Stimulated activated CD8-positive, alpha-beta memory T cell treated with anti-CD3 and anti-CD28 coated beads, Interleukin-7, amount 100 ng/mL, for 4 hours (primary cell): ENCODE measurements at regions not wholly inside any gene's neighbourhood (a gene's known extent, or its start where the extent isn't known, plus 50 kb on each side); places are given as distances from the start of the nearest gene placed in this dataset.

ENCODE experiments used
- DNase-seq, 2 donors: peaks; one replicate each; pipeline ENCODE4 v3.0.0-alpha.2; 2020; ENCODE audit warnings: low read depth in 2 of 2

DNA sequence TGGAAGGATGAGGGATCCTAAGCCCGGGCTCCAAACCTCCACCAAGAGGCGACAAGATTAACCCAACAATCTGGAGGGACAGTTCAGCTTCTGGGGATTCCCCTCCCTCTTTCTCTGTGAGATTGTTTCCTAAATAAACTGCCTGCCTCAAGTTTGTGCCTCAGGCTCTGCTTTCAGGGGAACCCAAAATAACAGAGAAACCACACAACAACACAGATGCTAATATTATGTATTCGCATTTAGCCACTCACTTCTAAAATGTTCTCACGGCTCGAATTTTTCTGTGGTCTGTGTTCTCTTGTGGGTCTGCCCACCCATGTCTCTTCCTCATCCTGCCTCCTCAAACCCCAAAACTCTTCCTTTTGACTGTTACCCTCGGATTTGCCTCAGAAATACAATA lies 1381.1 kb upstream of the SLC10A2 start:
- DNase-seq = no peak

DNA sequence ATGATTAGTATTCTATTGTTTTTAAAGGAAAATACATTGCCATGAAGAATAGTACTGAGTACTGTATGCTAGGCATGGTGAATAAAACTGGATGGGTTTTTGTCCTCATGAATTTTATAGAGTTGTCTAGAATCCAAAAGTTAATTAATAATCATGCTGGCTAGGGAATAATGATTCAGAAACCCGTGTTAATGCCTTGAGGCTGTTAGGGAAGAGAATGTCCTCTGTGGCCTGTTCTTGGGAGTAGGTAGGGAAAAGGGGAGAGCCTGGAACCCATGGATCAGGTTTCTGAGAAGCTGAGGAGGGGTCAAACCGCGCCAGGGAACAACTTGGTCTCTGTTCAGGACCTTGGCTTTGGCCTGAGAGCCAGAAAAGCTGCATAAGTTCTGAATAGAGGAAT lies 1376.3 kb upstream of the SLC10A2 start:
- DNase-seq = no peak

DNA sequence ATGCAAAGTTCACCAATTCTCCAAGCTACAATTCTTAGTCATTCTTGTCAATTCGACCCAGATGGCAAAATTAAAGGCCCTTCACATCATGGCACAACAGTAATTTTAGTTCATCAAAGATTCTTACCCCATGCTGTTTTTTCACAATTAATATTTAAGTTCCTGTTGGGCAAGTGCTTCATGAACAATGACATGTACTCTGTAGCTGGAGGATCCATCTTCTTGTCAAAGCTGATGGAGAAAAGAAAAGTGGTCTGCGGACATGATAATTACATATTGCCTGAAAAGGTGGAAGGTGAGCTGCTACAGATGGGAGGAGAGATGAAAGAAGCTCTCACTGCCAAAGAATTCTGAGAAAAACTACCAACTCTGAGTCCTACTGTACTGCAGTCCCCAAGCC lies 1370.3 kb upstream of the SLC10A2 start:
- DNase-seq = no peak

DNA sequence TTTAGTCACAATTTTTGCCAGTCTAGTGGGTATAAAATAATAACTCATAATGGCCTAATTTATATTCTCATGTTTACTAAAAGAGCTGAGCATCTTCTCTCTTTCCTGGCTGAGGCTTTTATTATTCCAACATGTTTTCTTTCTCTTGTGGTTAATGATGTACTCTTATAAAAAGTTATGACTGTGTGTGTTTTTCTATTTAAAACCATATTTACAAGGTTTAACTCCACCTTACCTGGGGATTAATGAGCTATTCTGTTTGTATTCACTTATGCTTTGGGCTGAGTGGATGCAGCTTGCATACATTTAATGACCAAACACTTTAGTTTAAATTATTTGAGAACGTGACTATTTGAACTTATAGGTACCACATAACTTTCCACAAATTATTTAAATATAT lies 1365.7 kb upstream of the SLC10A2 start:
- no peak for DNase-seq

DNA sequence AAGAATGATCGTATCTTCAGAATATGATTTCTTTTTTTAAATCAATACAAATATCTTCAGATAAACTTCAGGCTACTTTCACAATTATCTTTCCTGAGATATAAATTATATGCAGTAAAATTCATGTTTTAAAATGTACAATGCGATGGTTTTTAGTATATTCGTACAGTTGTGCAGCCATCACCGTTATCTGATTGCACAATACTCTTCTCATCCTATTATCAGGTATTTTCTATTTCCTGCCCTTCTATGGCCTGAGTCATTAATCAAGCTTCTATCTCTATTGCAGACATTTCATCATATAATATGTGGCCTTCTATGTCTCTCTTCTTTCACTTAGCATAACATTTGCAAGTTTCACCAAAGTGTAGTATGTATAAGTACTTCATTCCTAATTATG lies 1360.2 kb upstream of the SLC10A2 start:
- DNase-seq = no peak

DNA sequence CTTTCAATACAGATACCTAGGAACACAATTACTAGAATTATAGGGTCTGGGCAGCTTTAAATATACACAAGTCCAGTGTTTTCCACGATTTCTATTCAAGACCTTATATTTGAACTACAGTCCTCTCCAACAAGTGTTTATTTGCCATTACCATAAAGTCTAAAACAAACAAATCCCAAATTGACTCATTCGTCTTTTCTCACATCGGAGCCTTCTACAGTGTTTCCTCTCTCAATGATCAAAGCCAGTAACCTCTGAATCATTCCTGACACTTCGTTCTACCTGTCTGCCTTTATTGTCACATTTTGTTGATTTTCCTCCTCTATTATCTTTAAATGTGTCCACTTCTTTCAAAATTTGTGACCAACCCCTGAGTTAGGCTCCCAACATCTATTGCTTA lies 1356.5 kb upstream of the SLC10A2 start:
- no peak for DNase-seq

DNA sequence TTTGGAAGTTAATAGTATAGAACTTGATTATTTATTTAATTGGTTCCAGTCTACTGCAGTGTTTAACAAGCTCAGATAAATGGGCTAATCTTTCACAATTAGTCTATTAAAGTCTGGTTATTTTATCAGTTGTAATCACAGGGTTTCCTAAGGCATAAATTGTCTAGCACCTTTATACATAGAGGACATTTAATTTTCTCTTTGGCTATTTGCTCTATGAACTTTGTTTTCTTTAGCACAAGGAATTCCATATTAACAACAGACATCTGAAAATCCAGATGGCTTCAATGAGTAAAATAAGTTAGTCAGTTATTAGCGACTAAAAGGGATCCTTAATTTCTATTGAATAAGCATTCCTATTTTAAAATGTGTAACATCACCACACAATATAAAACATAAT lies 1350.8 kb upstream of the SLC10A2 start:
- no peak for DNase-seq

DNA sequence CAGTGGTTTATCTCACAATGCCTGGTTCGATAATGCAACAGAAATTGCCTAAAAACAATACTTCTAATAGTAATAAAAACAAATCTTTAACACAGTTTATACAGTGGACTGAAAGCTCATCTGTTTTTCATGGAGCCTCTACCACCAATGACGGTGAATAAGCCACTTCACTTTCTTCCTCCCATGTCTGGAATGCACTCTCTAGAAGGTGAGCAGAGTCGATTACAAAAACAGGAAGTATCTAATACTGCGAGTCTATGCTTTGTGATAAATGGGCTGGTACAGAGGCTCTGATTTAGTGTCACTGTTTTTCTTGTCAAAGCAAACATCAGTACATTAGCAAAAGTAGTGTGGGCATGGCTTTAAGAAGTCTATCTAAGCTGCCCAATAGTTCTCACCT lies 1348.6 kb upstream of the SLC10A2 start:
- DNase-seq = no peak

DNA sequence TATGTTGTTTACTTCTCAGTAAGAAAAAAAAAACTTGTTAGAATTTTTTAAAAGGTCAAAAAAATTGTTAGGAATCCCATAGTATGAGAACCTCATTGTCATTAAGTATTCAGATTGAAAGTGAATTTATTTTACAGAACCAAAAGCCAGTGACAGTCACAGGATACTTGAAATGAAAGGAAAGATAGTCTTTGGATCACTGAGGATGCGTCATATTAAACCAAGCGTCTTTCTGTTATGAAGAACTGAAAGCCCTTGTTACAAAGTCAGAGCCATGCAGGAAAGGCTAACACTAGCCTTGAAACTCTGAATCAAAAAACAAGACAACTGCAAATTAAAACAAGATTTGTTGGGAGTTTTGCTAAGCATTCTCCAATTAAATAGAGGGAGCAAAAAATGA lies 1348.0 kb upstream of the SLC10A2 start:
- DNase-seq = no peak

DNA sequence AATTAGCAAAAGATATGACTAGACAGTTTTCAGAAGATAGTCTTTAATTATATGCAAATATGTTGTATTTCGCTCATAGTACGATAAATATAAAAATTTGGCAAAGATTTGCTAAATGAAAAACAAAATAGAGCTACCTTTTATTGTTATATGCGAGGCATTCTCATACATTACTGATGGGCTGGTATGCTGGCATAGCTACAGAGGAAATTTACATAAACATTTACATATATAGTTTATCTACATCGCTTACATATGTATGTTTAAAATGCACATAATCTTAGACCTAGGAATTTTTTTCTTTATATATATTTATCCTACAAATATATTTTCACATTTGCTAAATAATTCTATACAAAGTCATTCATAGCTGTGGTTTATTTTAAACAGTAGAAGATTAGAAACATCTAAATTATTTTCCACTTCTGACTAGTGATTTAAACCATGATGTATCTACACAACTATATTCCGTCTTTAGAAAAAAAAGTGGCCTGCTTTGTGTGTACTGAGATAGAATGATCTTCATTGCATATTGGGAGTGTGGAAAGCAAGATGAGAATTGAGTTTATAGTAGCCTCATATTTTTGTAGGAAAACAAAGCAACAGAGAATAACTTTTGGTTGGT lies 1345.0 kb upstream of the SLC10A2 start:
- no peak for DNase-seq

DNA sequence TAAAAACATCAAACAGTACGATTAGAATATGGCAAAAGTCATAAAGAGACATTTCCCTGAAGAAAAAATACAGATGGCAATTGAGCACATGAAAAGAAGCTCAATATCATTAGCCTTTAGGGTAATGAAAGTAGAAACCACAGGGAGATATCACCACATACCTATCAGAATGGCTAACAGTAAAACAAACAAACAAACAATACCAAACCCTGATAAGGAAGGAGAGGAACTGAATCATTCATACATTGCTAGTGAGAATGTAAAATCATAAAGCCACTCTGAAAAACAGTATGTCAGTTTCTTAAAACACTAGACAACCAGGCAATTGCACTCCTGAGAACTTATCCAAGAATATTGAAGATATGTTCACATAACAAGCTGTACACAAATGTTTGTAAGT lies 1342.5 kb upstream of the SLC10A2 start:
- DNase-seq = no peak

DNA sequence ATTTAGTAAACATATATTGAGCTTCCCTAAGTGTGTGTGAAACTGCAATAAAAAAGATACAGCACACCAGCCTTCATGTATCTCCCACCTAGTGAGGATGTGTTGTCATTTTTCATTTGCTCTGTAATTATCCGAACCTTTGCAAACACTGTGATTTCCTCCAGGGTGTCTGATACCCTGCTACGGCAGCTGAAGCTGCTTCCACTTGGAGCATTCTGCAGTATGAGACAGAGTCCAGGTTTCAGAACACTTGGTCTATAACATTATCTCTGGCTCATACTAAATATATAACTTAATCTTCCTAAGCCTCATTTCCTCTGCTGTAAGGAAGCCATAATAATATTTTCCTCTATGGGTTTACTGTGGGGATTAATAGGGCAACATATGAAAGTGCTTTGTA lies 1338.1 kb upstream of the SLC10A2 start:
- DNase-seq = no peak

DNA sequence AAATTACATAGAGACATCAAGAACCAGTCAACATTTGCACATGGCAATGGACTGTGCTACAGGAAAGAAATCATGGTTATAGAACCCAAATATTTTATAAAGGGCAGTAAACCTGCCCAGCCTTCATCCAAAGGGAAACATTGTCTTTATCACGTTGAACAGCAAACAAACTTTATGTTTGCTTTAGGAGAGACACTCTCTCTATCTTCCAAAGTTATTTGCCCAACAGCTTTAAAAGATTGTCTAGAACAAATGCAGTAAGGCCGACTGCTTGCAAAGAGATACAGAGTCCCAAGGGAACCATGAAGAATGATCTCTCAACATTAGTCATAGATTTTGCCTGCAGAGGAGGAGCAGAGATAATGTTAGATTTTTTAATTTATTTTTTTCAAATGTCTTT lies 1323.5 kb upstream of the SLC10A2 start:
- no peak for DNase-seq

DNA sequence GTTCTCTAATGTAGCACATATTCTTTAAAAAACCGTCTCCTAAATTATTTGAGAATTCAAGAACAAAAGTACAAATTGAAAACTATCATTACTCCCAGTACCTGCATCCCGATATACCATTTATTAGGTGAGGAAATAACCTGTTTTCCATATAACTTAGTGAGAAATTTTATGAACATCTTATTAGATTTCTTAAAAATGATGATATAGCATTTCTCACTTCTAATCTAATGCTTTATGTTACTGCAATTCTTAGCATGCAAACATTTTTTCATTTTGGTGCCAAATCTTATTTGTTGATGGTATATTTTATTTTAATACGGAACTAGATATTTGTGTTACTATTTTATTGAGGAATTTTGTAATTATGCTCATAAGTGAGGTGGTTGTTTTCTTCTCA lies 1321.3 kb upstream of the SLC10A2 start:
- no peak for DNase-seq

DNA sequence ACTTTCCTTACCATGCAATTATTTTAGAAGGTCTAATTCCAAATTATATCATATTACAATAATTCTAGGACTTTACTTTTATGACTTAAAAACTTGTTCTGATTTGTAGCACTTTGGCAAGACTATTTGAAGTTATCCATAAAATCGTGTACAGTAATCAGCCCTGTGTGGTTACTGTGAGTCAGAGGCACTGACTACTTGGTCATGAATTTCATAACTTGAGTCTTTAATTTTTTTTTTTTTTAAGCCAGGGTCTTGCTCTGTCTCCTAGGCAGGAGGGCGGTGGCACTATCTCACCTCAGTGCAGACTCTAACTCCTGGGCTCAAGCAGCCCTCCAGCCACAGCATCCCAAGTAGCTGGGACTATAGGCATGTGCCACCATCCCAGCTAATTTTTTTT lies 1319.2 kb upstream of the SLC10A2 start:
- DNase-seq = no peak

DNA sequence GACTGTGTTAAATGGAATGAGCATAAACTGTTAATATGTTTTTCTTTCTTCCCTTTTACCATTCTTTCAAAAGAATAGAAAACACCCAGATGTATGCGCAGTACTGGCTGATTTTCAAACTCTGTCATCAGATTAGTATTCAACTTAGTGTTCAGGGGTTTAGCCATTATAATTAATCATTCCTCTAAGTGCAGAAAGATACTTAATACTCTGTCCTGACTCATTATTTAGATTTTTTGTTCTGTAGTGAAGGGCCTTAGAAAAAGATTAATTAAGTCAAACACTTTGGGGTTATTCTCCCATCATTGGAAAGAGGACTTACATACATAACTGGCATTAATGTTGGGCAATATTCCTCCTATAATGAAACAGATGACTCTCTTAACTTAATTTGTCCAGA lies 1316.7 kb upstream of the SLC10A2 start:
- DNase-seq = no peak

DNA sequence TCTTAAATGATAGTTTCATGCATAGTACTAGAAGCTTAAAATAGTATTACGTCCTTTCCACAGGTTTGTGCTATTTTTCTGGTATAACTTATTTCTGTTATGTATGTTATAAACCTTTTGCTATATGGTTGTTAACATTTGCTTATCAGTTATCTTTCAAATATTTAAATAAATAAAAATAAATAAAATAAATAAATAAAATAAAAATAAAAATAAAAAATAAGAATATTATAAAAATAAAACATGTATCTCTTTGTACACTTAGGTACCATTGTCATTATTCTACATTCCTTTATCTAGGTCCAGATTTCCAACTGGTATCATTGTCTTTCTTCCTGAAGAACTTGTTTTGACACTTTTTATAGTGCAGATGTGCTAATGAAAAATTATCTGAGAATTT lies 1310.4 kb upstream of the SLC10A2 start:
- DNase-seq = no peak

DNA sequence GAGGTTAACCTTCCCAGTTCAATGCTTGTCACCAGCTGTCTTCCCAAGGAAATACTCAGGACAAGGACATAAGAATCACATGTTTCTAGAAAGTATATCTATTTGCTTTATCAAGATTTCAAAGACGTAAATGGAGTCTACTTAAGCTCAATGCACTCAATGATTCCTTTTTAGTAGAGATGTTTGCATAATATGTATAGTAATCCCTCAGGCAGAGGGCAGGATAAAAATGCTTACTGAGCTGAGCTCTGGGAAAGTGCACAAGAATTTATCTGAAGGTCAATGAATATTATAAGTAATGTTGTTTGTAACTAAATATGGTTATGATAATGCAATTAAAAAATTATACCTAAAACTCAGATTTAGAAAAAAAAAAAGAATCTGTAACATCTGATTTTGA lies 1309.4 kb upstream of the SLC10A2 start:
- DNase-seq = no peak

DNA sequence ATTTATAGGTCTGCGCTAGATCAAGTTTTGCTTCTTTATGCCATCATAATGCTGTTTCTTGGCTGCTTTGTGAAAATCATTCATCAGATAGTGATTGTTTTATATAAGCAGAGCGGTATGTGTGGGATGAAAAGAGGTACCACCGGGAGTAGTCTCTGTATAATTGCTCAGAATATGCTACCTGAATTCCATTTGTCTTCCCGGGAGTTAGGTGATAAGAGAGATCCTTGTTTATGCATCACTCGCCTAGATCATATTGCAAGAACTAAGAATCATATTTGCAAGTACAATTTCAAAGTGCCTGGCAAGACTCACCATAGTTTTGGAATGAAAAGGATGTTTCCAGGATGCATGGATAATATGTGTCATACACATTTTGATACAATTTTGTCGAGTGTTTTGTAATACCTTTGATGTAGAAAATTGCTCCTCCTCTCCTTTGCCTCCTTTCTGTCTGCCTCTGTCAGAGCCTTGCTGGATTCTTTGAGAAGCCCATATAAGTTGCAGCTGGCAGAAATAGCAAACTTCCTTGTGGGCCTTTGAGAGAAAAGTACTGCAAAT lies 1306.0 kb upstream of the SLC10A2 start:
- DNase-seq = no peak

DNA sequence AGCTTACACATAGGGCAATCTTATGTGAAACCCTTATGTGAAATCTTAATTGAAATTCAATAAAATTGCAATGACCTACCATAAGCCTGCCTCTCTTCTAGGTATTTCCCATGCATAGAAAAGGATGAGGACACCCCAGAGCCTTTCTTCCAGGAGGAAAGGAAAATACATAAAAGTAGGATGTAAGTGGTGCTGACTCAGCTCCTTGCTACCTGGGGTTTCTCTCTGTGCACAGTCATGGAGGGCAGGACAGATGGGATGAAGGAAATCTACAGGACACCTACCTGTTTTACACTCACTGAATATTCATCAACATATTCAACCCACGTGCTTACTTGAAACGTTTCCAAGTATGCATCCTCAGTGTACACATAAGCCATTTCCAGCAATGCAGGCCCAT lies 1299.2 kb upstream of the SLC10A2 start:
- DNase-seq = no peak

DNA sequence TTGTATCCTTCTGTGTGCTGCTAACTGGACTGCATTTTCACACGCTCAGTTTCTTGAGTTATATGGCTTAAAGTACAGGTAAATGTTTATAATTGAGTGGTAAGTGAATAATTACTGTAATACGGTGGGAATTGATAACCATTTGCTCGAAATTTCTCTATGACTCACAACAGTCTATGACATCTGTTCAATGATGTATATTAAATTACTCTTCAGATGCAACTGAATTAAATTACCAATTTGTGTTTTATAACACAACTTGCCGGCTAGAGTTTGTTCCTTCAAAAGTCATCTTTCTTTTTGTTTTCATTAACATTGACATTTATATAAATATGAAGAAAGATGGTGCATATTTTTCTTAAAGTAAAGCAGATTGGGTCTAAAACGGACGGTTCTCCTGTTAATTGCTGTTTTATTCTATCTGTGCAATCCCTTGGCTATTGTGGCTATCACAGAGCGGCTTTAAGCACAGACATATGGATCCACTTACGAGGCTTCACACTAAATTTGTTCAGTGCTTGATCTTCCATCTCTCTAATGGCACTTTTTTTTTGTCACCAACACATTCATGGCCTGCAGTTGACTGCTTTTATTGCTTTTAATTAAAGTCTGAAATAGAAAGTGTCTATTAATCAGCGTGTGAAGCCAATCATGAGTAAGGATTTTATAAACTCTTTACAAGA lies 1291.6 kb upstream of the SLC10A2 start:
- DNase-seq = no peak

DNA sequence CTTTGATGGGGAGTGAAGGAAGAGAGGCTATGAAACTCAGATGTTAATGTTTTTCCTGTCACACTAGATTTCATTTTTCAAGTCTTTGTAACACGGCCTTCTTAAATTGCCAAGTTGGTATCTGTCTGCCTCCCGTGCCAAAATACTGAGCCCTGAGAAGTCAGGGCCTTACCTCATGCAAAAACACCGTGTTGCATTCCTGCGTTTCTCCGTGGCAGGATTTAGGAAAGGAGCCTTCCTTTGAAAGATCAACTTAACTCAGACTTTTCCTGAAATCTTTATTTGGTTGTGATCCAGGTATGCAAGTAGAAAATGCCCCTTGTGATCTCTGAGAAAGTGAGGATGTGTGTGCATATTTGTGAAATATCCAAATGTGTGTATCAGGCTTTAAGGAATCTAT lies 1291.0 kb upstream of the SLC10A2 start:
- no peak for DNase-seq

DNA sequence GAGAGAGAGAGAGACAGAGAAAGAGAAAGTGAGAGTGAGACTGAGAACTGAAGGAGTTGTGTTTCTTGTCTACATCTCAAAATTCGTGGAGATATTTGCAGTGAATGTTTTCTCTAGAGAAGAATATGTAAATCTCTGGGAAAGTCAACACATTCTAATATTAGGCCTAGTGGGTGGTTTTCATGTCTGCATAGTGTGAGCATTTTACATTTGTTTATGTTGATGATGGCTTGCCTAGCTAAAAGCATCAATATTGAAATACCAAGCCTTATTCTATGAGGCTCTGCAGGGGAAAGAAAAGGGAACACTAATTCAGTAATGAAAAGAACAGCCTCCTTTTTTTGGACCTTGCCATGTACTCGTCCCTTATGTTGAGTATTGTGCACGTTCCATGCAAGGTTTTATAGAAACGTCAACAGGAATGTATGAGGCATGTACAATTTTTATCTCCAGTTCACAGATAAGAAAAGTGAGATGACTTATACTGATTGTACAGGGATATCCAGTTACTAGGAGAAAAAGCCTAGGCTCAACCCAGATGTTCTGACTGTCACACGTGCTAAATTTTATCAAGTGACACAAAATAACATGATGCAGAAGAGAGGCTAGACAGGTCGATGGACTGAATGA lies 1288.9 kb upstream of the SLC10A2 start:
- no peak for DNase-seq
